Endothelial cell (in vitro differentiated cells): ENCODE measurements at regions not wholly inside any gene's neighbourhood (a gene's known extent, or its start where the extent isn't known, plus 50 kb on each side); places are given as distances from the start of the nearest gene placed in this dataset.

Experiments used
- DNase-seq: peaks from one replicate; pipeline ENCODE4 v3.0.0; 2021; ENCODE audit warnings: low spot score
- H3K27ac Mint-ChIP-seq: one replicate; pipeline ENCODE4 v1.8.0; 2021; ENCODE audit warnings: mixed read lengths, inconsistent platforms; ENCODE audit not compliant: unreplicated experiment
- H3K27me3 Mint-ChIP-seq: one replicate; pipeline ENCODE4 v1.8.0; 2021; ENCODE audit warnings: mild to moderate bottlenecking, moderate library complexity, mixed read lengths, inconsistent platforms; ENCODE audit not compliant: unreplicated experiment
- H3K36me3 Mint-ChIP-seq: one replicate; pipeline ENCODE4 v1.8.0; 2021; ENCODE audit warnings: mild to moderate bottlenecking, low read depth, mixed read lengths, inconsistent platforms; ENCODE audit not compliant: unreplicated experiment
- H3K4me1 Mint-ChIP-seq: one replicate; pipeline ENCODE4 v1.8.0; 2021; ENCODE audit warnings: mild to moderate bottlenecking, mixed read lengths, inconsistent platforms; ENCODE audit not compliant: unreplicated experiment
- H3K4me3 Mint-ChIP-seq: one replicate; pipeline ENCODE4 v1.8.0; 2021; ENCODE audit warnings: mild to moderate bottlenecking, mixed read lengths, inconsistent platforms; ENCODE audit not compliant: unreplicated experiment
- H3K9me3 Mint-ChIP-seq: one replicate; pipeline ENCODE4 v1.8.0; 2021; ENCODE audit warnings: mixed read lengths, inconsistent platforms; ENCODE audit not compliant: unreplicated experiment
- CTCF ChIP-seq: fragments of 200-600 bp; sonication (generic); IDR thresholded peaks from one replicate; pipeline ENCODE4 v1.5.0; 2021; ENCODE audit warnings: antibody characterized with exemption; ENCODE audit not compliant: unreplicated experiment

DNA sequence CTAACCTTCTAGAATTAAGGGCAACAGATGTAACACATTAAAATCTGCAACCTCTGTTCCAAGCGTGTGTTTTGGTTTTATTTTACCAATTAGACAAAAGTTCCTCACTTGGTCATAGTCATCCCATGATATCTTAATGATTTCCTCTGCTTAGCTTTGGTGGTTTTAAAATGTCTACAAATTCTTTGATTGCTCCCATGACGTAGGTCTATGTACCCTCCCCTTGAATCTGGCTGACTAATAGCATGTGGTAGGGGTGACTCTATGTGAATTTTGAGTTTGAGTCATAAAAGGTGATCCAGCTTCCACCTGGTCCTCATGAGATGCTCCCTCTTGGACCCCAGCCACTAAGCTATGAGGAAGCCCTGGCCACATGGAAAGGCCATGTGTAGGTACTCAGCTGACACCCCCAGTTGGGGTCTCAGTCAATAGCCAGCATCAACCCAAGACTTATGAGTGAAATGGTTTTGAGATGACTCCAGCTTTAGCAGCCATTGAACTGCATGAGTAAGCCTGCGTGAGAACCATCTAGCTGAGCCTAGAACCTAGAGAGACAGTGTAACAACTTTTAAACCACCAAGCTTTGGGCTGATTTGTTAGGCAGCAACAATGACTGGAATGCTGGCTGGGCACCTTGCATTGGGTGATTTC lies 247.1 kb downstream of the MSRB3 start:
- TF ChIP-seq CTCF, result no peak
- Mint-ChIP-seq H3K27me3 (no peaks in the 10 kb centered on the region), H3K9me3 (no peaks in the 10 kb centered on the region), H3K36me3 (no peaks in the 10 kb centered on the region), H3K4me3 (no peak overlapping the region), H3K4me1 (no peaks in the 10 kb centered on the region), H3K27ac (no peak overlapping the region)
- DNase-seq, result no peak

GRCh38 chr12:65526311-65526710 lies 247.8 kb downstream of the MSRB3 start:
- DNase-seq, result no peak
- no peak overlapping the region for H3K4me3 Mint-ChIP-seq
- no peaks in the 10 kb centered on the region for H3K4me1 Mint-ChIP-seq
- TF ChIP-seq CTCF, result no peak
- H3K27me3 Mint-ChIP-seq, result no peaks in the 10 kb centered on the region
- no peak overlapping the region for H3K27ac Mint-ChIP-seq
- no peaks in the 10 kb centered on the region for H3K36me3 Mint-ChIP-seq
- no peaks in the 10 kb centered on the region for H3K9me3 Mint-ChIP-seq

DNA sequence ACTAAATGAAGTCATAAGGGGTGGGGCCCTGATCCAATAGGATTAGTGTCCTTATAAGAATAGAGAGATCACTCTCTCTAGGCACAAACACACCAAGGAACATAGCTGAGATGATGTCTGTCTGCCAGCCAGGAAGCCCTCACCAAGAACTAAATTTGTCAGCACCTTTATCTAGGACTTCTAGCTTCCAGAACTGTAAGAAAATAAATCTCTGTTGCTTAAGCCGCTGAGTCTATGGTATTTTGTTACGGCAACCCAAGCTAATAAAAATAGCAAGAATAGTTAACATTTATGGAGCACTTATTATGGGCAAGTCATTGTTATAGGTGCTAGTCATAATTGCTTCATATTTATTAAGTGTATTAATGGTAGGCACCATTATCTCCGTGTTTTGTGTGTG lies 249.6 kb downstream of the MSRB3 start:
- H3K4me3 Mint-ChIP-seq, result no peak overlapping the region
- no peaks in the 10 kb centered on the region for H3K27me3 Mint-ChIP-seq
- peaks cover 6% of the 10 kb centered on the region for H3K4me1 Mint-ChIP-seq
- no peaks in the 10 kb centered on the region for H3K36me3 Mint-ChIP-seq
- H3K9me3 Mint-ChIP-seq, result no peaks in the 10 kb centered on the region
- TF ChIP-seq CTCF, result no peak
- DNase-seq, result no peak
- H3K27ac Mint-ChIP-seq, result no peak overlapping the region

DNA sequence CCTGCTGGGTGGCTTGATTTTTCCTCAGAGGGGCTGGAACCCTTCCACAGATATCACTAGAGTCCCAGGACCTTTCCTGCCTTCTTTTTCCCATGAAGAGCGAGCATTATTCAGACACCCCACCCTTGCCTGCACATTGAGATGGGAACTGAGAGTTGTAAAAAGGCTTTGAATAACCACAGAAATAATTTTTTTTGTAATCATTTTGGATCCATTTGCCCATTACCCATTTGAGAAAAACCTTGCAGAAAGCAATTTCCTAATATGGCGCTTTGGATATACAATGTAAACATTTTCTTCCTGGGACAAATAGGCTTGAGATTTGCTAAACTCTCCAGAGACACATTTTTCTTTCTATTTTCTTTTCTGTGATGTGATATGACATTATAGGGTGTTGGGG lies 250.6 kb downstream of the MSRB3 start:
- no peak for DNase-seq
- TF ChIP-seq CTCF, result no peak
- H3K36me3 Mint-ChIP-seq, result no peaks in the 10 kb centered on the region
- H3K4me3 Mint-ChIP-seq, result no peak overlapping the region
- H3K9me3 Mint-ChIP-seq, result no peaks in the 10 kb centered on the region
- no peak overlapping the region for H3K27ac Mint-ChIP-seq
- H3K4me1 Mint-ChIP-seq, result peaks cover 16% of the 10 kb centered on the region
- H3K27me3 Mint-ChIP-seq, result no peaks in the 10 kb centered on the region

DNA sequence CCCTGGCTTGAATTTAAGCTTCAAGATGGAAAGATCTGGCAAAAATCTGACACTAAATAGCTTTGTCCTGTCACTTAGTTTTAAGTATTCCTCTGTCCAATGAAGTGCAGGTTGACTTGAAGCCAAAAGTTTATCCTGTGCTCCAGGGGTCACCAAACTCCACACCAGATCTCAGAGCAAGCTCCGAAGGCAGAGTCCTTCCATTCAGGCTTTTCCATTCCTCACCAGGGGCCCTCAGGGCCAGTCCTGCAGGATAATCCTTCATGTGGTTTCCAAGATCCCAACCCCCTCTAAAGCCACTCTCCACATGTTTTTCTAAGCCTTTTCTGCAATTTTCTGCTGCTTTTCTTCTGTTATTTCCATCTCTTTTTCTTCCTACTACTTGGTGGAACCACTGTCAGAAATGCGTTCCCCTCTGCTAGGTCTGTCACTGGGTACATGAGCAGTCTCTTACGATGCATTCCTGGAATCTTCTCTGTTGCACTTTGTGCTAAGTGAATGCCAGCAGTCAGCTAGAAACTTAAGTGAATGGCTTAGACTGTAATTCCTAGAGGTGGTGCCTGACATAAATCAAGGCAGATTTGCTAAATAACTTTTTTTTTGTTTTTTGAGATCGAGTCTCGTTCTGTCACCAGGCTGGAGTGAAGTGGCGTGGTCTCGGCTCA lies 251.4 kb downstream of the MSRB3 start:
- Mint-ChIP-seq H3K9me3 (no peaks in the 10 kb centered on the region), H3K4me1 (peaks cover 24% of the 10 kb centered on the region), H3K27me3 (no peaks in the 10 kb centered on the region), H3K27ac (no peak overlapping the region), H3K36me3 (peaks cover 3% of the 10 kb centered on the region), H3K4me3 (no peak overlapping the region)
- no peak for TF ChIP-seq CTCF
- DNase-seq, result no peak
